HEK293 (cell line): ENCODE measurements at regions not wholly inside any gene's neighbourhood (a gene's known extent, or its start where the extent isn't known, plus 50 kb on each side); places are given as distances from the start of the nearest gene placed in this dataset.

Experiments
- BCL11A ChIP-seq: fragments of 450-650 bp; formaldehyde crosslinking; IDR thresholded peaks from 2 replicates; pipeline ENCODE4 v1.5.1; 2016; ENCODE audit warnings: low read depth, missing biosample characterization, missing genetic modification characterization
- PRDM1 ChIP-seq: fragments of 450-650 bp; formaldehyde crosslinking; IDR thresholded peaks from 2 replicates; pipeline ENCODE4; 2016; ENCODE audit warnings: missing biosample characterization, missing genetic modification characterization
- ZNF146 ChIP-seq: fragments of 450-650 bp; formaldehyde crosslinking; IDR thresholded peaks from 2 replicates; pipeline ENCODE4 v1.5.1; 2016; ENCODE audit warnings: missing biosample characterization, missing genetic modification characterization
- ZNF211 ChIP-seq: fragments of 450-650 bp; formaldehyde crosslinking; IDR thresholded peaks from 2 replicates; pipeline ENCODE4 v1.5.1; 2016; ENCODE audit warnings: low read depth, missing biosample characterization, missing genetic modification characterization
- TF ChIP-seq, protein P1 (sequence below): fragments of 450-650 bp; formaldehyde crosslinking; IDR thresholded peaks from 2 replicates; pipeline ENCODE4 v1.5.1; 2016; ENCODE audit warnings: missing biosample characterization, missing genetic modification characterization
- TF ChIP-seq, protein P2 (sequence below): fragments of 450-650 bp; formaldehyde crosslinking; IDR thresholded peaks from 2 replicates; pipeline ENCODE4 v1.5.1; 2016; ENCODE audit warnings: missing biosample characterization, missing genetic modification characterization
- TF ChIP-seq, protein P3 (sequence below): fragments of 450-650 bp; formaldehyde crosslinking; IDR thresholded peaks from 2 replicates; pipeline ENCODE4 v1.5.1; 2016; ENCODE audit warnings: missing biosample characterization, missing genetic modification characterization, low read depth
- TF ChIP-seq, protein P4 (sequence below): fragments of 450-650 bp; formaldehyde crosslinking; IDR thresholded peaks from 2 replicates; pipeline ENCODE4 v1.5.1; 2016; ENCODE audit warnings: missing biosample characterization, missing genetic modification characterization

DNA sequence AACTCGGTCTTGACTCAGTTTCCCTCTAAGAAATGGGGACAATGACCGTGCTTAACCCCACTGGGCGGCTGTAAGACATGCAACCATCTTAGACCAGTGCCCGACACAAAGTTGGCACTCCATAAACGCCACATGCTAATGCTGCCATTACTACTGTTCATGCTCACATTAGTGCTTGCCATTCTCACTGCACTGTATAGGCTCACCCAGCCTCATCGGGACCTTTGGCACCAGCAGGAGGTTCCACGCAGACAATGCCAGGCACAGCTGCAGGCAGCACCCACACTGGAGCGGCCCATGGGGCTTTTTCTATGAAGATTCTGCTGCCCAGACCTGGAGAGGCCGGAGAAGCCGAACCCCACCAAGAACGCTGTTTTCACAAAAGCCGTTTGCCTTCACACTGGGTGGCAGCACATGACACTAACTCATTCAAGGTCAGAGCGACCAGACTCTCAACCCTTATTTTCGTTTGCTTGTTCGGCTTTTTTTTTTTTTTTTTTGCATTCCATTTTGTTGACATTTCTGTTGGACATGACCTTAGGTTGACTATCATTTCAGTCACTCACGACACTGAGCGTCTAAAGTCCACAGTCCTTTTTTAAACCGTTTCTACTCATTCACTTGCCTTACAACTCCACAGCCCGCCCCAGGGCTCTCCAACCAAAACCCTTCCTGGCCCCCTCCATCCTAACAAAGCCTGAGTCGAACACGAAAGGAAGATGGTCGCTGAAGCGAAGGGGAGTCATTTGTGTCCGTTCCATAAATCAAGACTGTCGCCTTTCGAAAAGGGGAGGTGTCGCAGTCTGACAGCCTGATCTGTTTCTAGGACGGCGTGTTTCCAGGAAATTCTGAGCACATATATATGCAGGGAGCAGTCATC is 124.4 kb upstream of the RNF32 start:
- TF ChIP-seq, protein P1, sequence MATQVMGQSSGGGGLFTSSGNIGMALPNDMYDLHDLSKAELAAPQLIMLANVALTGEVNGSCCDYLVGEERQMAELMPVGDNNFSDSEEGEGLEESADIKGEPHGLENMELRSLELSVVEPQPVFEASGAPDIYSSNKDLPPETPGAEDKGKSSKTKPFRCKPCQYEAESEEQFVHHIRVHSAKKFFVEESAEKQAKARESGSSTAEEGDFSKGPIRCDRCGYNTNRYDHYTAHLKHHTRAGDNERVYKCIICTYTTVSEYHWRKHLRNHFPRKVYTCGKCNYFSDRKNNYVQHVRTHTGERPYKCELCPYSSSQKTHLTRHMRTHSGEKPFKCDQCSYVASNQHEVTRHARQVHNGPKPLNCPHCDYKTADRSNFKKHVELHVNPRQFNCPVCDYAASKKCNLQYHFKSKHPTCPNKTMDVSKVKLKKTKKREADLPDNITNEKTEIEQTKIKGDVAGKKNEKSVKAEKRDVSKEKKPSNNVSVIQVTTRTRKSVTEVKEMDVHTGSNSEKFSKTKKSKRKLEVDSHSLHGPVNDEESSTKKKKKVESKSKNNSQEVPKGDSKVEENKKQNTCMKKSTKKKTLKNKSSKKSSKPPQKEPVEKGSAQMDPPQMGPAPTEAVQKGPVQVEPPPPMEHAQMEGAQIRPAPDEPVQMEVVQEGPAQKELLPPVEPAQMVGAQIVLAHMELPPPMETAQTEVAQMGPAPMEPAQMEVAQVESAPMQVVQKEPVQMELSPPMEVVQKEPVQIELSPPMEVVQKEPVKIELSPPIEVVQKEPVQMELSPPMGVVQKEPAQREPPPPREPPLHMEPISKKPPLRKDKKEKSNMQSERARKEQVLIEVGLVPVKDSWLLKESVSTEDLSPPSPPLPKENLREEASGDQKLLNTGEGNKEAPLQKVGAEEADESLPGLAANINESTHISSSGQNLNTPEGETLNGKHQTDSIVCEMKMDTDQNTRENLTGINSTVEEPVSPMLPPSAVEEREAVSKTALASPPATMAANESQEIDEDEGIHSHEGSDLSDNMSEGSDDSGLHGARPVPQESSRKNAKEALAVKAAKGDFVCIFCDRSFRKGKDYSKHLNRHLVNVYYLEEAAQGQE (tag by site-specific recombination), result no peak
- TF ChIP-seq ZNF211 (tag by site-specific recombination) (no peak), PRDM1 (tag by site-specific recombination) (no peak), BCL11A (tag by site-specific recombination) (no peak), ZNF146 (tag by site-specific recombination) (no peak)
- TF ChIP-seq, protein P2, sequence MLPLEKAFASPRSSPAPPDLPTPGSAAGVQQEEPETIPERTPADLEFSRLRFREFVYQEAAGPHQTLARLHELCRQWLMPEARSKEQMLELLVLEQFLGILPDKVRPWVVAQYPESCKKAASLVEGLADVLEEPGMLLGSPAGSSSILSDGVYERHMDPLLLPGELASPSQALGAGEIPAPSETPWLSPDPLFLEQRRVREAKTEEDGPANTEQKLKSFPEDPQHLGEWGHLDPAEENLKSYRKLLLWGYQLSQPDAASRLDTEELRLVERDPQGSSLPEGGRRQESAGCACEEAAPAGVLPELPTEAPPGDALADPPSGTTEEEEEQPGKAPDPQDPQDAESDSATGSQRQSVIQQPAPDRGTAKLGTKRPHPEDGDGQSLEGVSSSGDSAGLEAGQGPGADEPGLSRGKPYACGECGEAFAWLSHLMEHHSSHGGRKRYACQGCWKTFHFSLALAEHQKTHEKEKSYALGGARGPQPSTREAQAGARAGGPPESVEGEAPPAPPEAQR (tag by site-specific recombination), result no peak
- TF ChIP-seq, protein P3, sequence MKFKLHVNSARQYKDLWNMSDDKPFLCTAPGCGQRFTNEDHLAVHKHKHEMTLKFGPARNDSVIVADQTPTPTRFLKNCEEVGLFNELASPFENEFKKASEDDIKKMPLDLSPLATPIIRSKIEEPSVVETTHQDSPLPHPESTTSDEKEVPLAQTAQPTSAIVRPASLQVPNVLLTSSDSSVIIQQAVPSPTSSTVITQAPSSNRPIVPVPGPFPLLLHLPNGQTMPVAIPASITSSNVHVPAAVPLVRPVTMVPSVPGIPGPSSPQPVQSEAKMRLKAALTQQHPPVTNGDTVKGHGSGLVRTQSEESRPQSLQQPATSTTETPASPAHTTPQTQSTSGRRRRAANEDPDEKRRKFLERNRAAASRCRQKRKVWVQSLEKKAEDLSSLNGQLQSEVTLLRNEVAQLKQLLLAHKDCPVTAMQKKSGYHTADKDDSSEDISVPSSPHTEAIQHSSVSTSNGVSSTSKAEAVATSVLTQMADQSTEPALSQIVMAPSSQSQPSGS (tag by site-specific recombination), result no peak
- TF ChIP-seq, protein P4, sequence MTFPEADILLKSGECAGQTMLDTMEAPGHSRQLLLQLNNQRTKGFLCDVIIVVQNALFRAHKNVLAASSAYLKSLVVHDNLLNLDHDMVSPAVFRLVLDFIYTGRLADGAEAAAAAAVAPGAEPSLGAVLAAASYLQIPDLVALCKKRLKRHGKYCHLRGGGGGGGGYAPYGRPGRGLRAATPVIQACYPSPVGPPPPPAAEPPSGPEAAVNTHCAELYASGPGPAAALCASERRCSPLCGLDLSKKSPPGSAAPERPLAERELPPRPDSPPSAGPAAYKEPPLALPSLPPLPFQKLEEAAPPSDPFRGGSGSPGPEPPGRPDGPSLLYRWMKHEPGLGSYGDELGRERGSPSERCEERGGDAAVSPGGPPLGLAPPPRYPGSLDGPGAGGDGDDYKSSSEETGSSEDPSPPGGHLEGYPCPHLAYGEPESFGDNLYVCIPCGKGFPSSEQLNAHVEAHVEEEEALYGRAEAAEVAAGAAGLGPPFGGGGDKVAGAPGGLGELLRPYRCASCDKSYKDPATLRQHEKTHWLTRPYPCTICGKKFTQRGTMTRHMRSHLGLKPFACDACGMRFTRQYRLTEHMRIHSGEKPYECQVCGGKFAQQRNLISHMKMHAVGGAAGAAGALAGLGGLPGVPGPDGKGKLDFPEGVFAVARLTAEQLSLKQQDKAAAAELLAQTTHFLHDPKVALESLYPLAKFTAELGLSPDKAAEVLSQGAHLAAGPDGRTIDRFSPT (tag by site-specific recombination), result no peak
